ENCODE measurements at regions not wholly inside any gene's neighbourhood (a gene's known extent, or its start where the extent isn't known, plus 50 kb on each side); places are given as distances from the start of the nearest gene placed in this dataset.

GRCh38 chr6:6857528-6857927 is 250.2 kb upstream of the RREB1 start:
- no peak for TF ChIP-seq ZNF462 (CRISPR knock-in tag; IDR thresholded peaks at IDR 0.05)
- no peak for TF ChIP-seq REST (IDR thresholded peaks at IDR 0.05; ENCODE audit: unreplicated experiment)
- DNase-seq (ENCODE audit: low spot score) (no peak), ATAC-seq (no peak)
- Mint-ChIP-seq H3K9me3 (no peaks in the 10 kb centered on the region), H3K27ac (0 out of 2 replicates have a peak overlapping the region, but pooled peaks have one; percentile 7), H3K4me3 (no peak overlapping the region), H3K4me1 (peaks cover 29% of the 10 kb centered on the region), H3K27me3 (ENCODE audit: insufficient read depth, low read depth, poor library complexity) (peaks cover 2% of the 10 kb centered on the region), H3K36me3 (ENCODE audit: low read depth) (no peaks in the 10 kb centered on the region)
- H3K27me3 ChIP-seq (ENCODE audit: insufficient read depth), result no peaks in the 10 kb centered on the region
- H3K9me2 ChIP-seq (ENCODE audit: insufficient read depth), result 0 out of 2 replicates have a peak, but pooled peaks cover 7% of the 10 kb centered on the region
- H3K79me2 ChIP-seq (replicated peaks; ENCODE audit: insufficient read depth), result no peaks in the 10 kb centered on the region
- H3K27ac ChIP-seq (ENCODE audit: low read depth), result no peak overlapping the region
- H3K36me3 ChIP-seq (ENCODE audit: insufficient read depth), result no peaks in the 10 kb centered on the region
- no peak overlapping the region for H3K4me3 ChIP-seq
- H2AFZ ChIP-seq, result peak overlapping the region; percentile 92; the same call in 1 of the 2 replicates
- H4K20me1 ChIP-seq (replicated peaks; ENCODE audit: insufficient read depth), result no peaks in the 10 kb centered on the region
- H3F3A ChIP-seq (replicated peaks; ENCODE audit: low read depth), result no peaks in the 10 kb centered on the region
- H3K4me1 ChIP-seq (ENCODE audit: insufficient read depth), result peaks cover 15% of the 10 kb centered on the region
- H3K4me2 ChIP-seq, result peak overlapping the region; percentile 53; the same call in 1 of the 2 replicates
